ENCODE measurements at regions not wholly inside any gene's neighbourhood (a gene's known extent, or its start where the extent isn't known, plus 50 kb on each side); places are given as distances from the start of the nearest gene placed in this dataset.

- Histone ChIP-seq H3K4me3 (ENCODE audit: low read length) (no peak overlapping the region), H3K36me3 (ENCODE audit: control insufficient read depth, insufficient read depth, low read length) (no peaks in the 10 kb centered on the region), H3K4me1 (ENCODE audit: control insufficient read depth, insufficient read depth, low read length) (peaks cover 3% of the 10 kb centered on the region), H3K9me3 (ENCODE audit: control insufficient read depth, low read length) (no peaks in the 10 kb centered on the region), H3K27ac (ENCODE audit: low read depth, low read length) (no peak overlapping the region), H3K9ac (ENCODE audit: extremely low read depth, low read length, poor library complexity, severe bottlenecking) (no peak overlapping the region), H3K27me3 (ENCODE audit: control insufficient read depth, insufficient read depth, low read length, poor library complexity, severe bottlenecking) (no peaks in the 10 kb centered on the region)
- Mint-ChIP-seq H3K27ac (no peak overlapping the region), H3K9me3 (no peaks in the 10 kb centered on the region), H3K36me3 (ENCODE audit: low read depth) (no peaks in the 10 kb centered on the region), H3K27me3 (ENCODE audit: insufficient read depth) (no peaks in the 10 kb centered on the region), H3K4me1 (peaks cover 20% of the 10 kb centered on the region), H3K4me3 (no peak overlapping the region)
- TF ChIP-seq CTCF (conservative IDR thresholded peaks at IDR 0.05), result no peak
- no peak for DNase-seq
- 68 to 82% methylated on average over 1 of the region's 1 CpG for WGBS, 2 experiments (ENCODE audit: insufficient coverage in 1 of 2, insufficient read length in 1 of 2)
These were observed 384.6 kb downstream of the HNRNPD start for GRCh38 chr4:81989202-81989601.

- Mint-ChIP-seq H3K9me3 (no peaks in the 10 kb centered on the region), H3K36me3 (ENCODE audit: low read depth) (no peaks in the 10 kb centered on the region), H3K4me1 (peaks cover 20% of the 10 kb centered on the region), H3K4me3 (no peak overlapping the region), H3K27ac (no peak overlapping the region), H3K27me3 (ENCODE audit: insufficient read depth) (no peaks in the 10 kb centered on the region)
- no peak overlapping the region for H3K4me3 ChIP-seq (ENCODE audit: low read length)
- 97 to 100% methylated on average over 1 to 4 of the region's 4 CpGs for WGBS, 2 experiments (ENCODE audit: insufficient coverage in 1 of 2, insufficient read length in 1 of 2)
- no peaks in the 10 kb centered on the region for H3K27me3 ChIP-seq (ENCODE audit: control insufficient read depth, insufficient read depth, low read length, poor library complexity, severe bottlenecking)
- H3K9ac ChIP-seq (ENCODE audit: extremely low read depth, low read length, poor library complexity, severe bottlenecking), result no peak overlapping the region
- H3K36me3 ChIP-seq (ENCODE audit: control insufficient read depth, insufficient read depth, low read length), result no peaks in the 10 kb centered on the region
- no peak overlapping the region for H3K27ac ChIP-seq (ENCODE audit: low read depth, low read length)
- H3K9me3 ChIP-seq (ENCODE audit: control insufficient read depth, low read length), result no peaks in the 10 kb centered on the region
- TF ChIP-seq CTCF (conservative IDR thresholded peaks at IDR 0.05), result no peak
- DNase-seq, result no peak
- H3K4me1 ChIP-seq (ENCODE audit: control insufficient read depth, insufficient read depth, low read length), result peaks cover 3% of the 10 kb centered on the region
These were observed 385.6 kb downstream of the HNRNPD start for GRCh38 chr4:81988178-81988577.

GRCh38 chr4:81984746-81985145 lies 389.0 kb downstream of the HNRNPD start:
- Histone ChIP-seq H3K4me3 (ENCODE audit: low read length) (no peak overlapping the region), H3K27ac (ENCODE audit: low read depth, low read length) (no peak overlapping the region), H3K9ac (ENCODE audit: extremely low read depth, low read length, poor library complexity, severe bottlenecking) (no peak overlapping the region), H3K4me1 (ENCODE audit: control insufficient read depth, insufficient read depth, low read length) (peaks cover 3% of the 10 kb centered on the region), H3K27me3 (ENCODE audit: control insufficient read depth, insufficient read depth, low read length, poor library complexity, severe bottlenecking) (no peaks in the 10 kb centered on the region), H3K36me3 (ENCODE audit: control insufficient read depth, insufficient read depth, low read length) (no peaks in the 10 kb centered on the region), H3K9me3 (ENCODE audit: control insufficient read depth, low read length) (no peaks in the 10 kb centered on the region)
- H3K27ac Mint-ChIP-seq, result no peak overlapping the region
- no peak for TF ChIP-seq CTCF (conservative IDR thresholded peaks at IDR 0.05)
- no peaks in the 10 kb centered on the region for H3K9me3 Mint-ChIP-seq
- no peak for DNase-seq
- no peak overlapping the region for H3K4me3 Mint-ChIP-seq
- H3K4me1 Mint-ChIP-seq, result peaks cover 12% of the 10 kb centered on the region
- WGBS, 2 experiments (ENCODE audit: insufficient coverage in 1 of 2, insufficient read length in 1 of 2), result 80 to 98% methylated on average over 3 of the region's 3 CpGs
- no peaks in the 10 kb centered on the region for H3K27me3 Mint-ChIP-seq (ENCODE audit: insufficient read depth)
- no peaks in the 10 kb centered on the region for H3K36me3 Mint-ChIP-seq (ENCODE audit: low read depth)
